IMR-90 (cell line): ENCODE measurements at regions not wholly inside any gene's neighbourhood (a gene's known extent, or its start where the extent isn't known, plus 50 kb on each side); places are given as distances from the start of the nearest gene placed in this dataset.

Source experiments
- ATAC-seq: fragments of 200-7000 bp; cut with Tn5 transposase; 2 replicates; pipeline ENCODE4 v1.9.1; 2020; ENCODE audit warnings: low read depth, mild to moderate bottlenecking, moderate library complexity
- BruUV-seq: library from RNA; stranded (reverse); fragments of 400-500 nt; replicated peaks from 2 replicates; lab custom pipeline; 2021; lab: Mats Ljungman, UMichigan
- CTCF ChIA-PET: fragments of 300-600 bp; formaldehyde crosslinking; extraction: SDS; loops from one replicate; lab custom pipeline; 2021; ENCODE audit warnings: antibody characterized with exemption; lab: Yijun Ruan, JAX
- POLR2A ChIA-PET: fragments of 300-600 bp; sonication (Branson Sonifier 250); formaldehyde crosslinking; loops from one replicate; lab custom pipeline; 2022; ENCODE audit warnings: antibody characterized with exemption; ENCODE audit not compliant: unreplicated experiment; lab: Charles Lee
- DNase-seq: peaks from one replicate; pipeline ENCODE4 v3.0.0; 2013
- H2AFZ ChIP-seq: replicated peaks from 2 replicates; pipeline ENCODE3; 2013; ENCODE audit warnings: low read length, mild to moderate bottlenecking; ENCODE audit not compliant: poor library complexity
- H2AK5ac ChIP-seq: 2 replicates; pipeline ENCODE4 v1.6.1; 2013; ENCODE audit warnings: low read depth, low read length, inconsistent platforms
- H2AK9ac ChIP-seq: replicated peaks from 2 replicates; pipeline ENCODE3; 2013; ENCODE audit warnings: mild to moderate bottlenecking, low read depth, low read length, moderate library complexity; ENCODE audit not compliant: poor library complexity
- H2BK120ac ChIP-seq: 2 replicates; pipeline ENCODE4 v1.6.1; 2013; ENCODE audit warnings: low read depth, low read length, inconsistent platforms
- H2BK15ac ChIP-seq: 3 replicates; pipeline ENCODE4 v1.6.1; 2013; ENCODE audit warnings: low read depth, low read length, inconsistent platforms
- H2BK20ac ChIP-seq: 2 replicates; pipeline ENCODE4 v1.6.1; 2013; ENCODE audit warnings: low read depth, mild to moderate bottlenecking, inconsistent platforms, low read length, moderate library complexity
- H2BK5ac ChIP-seq: 2 replicates; pipeline ENCODE4 v1.6.1; 2013; ENCODE audit warnings: mild to moderate bottlenecking, low read depth, low read length, inconsistent platforms; ENCODE audit not compliant: poor library complexity, severe bottlenecking
- H3K14ac ChIP-seq: replicated peaks from 2 replicates; pipeline ENCODE4 v1.6.1; 2013; ENCODE audit warnings: low read depth, low read length, inconsistent platforms
- H3K18ac ChIP-seq: 2 replicates; pipeline ENCODE4 v1.6.1; 2013; ENCODE audit warnings: low read depth, low read length, control low read depth
- H3K23ac ChIP-seq: 2 replicates; pipeline ENCODE4 v1.6.1; 2013; ENCODE audit warnings: low read depth, low read length, inconsistent platforms
- H3K27ac ChIP-seq: 2 replicates; pipeline ENCODE4 v1.5.1; 2013; ENCODE audit warnings: mild to moderate bottlenecking, control low read depth, low read length; ENCODE audit not compliant: insufficient read depth
- H3K27me3 ChIP-seq: 2 replicates; pipeline ENCODE4 v1.6.1; 2013; ENCODE audit warnings: low read length; ENCODE audit not compliant: control insufficient read depth, insufficient read depth
- H3K36me3 ChIP-seq: 2 replicates; pipeline ENCODE4 v1.6.1; 2013; ENCODE audit warnings: low read length, mixed read lengths; ENCODE audit not compliant: control insufficient read depth, insufficient read depth
- H3K4ac ChIP-seq: 2 replicates; pipeline ENCODE4 v1.6.1; 2013; ENCODE audit warnings: low read depth, low read length, inconsistent platforms
- H3K4me1 ChIP-seq: 2 replicates; pipeline ENCODE4 v1.6.1; 2013; ENCODE audit warnings: low read length, mixed read lengths; ENCODE audit not compliant: control insufficient read depth, insufficient read depth
- H3K4me2 ChIP-seq: 2 replicates; pipeline ENCODE4 v1.6.1; 2013; ENCODE audit warnings: low read depth, mild to moderate bottlenecking, control low read depth, low read length, moderate library complexity
- H3K4me3 ChIP-seq: 2 replicates; pipeline ENCODE4 v1.5.1; 2013; ENCODE audit warnings: low read depth, mild to moderate bottlenecking, control low read depth, low read length, moderate library complexity; ENCODE audit not compliant: insufficient read depth
- H3K56ac ChIP-seq: 2 replicates; pipeline ENCODE4 v1.6.1; 2013; ENCODE audit warnings: low read length, inconsistent platforms; ENCODE audit not compliant: insufficient read depth; ENCODE audit errors: extremely low read depth
- H3K79me1 ChIP-seq, 2 experiments: 2 replicates each; pipeline ENCODE4 v1.6.1; 2013; ENCODE audit warnings: low read length in 2 of 2, inconsistent platforms in 1 of 2, low read depth in 1 of 2
- H3K9ac ChIP-seq: 2 replicates; pipeline ENCODE4 v1.6.1; 2013; ENCODE audit warnings: low read depth, low read length, control low read depth
- H3K9me1 ChIP-seq: 2 replicates; pipeline ENCODE4 v1.6.1; 2013; ENCODE audit warnings: low read length, inconsistent platforms; ENCODE audit not compliant: insufficient read depth
- H3K9me3 ChIP-seq: 2 replicates; pipeline ENCODE4 v1.6.1; 2013; ENCODE audit warnings: low read length; ENCODE audit not compliant: control insufficient read depth, insufficient read depth
- H4K20me1 ChIP-seq: 2 replicates; pipeline ENCODE4 v1.6.1; 2013; ENCODE audit warnings: low read length, inconsistent platforms; ENCODE audit not compliant: insufficient read depth
- H4K5ac ChIP-seq: 2 replicates; pipeline ENCODE4 v1.6.1; 2013; ENCODE audit warnings: mild to moderate bottlenecking, low read depth, low read length, control low read depth
- H4K8ac ChIP-seq, 2 experiments: 2 replicates each; pipeline ENCODE4 v1.6.1; 2013; ENCODE audit warnings: low read depth in 2 of 2, low read length in 2 of 2, control low read depth in 1 of 2, inconsistent platforms in 1 of 2
- H4K91ac ChIP-seq: 2 replicates; pipeline ENCODE4 v1.6.1; 2013; ENCODE audit warnings: low read depth, low read length, inconsistent platforms; ENCODE audit not compliant: insufficient read depth
- BHLHE40 ChIP-seq: fragments of 150-350 bp; IDR thresholded peaks from 2 replicates; pipeline ENCODE4 v1.6.1; 2016; ENCODE audit warnings: mild to moderate bottlenecking, low read depth, low read length
- CEBPB ChIP-seq: IDR thresholded peaks from 2 replicates; pipeline ENCODE4 v1.6.1; 2012; ENCODE audit warnings: low read depth, low read length, improper control_type of control experiment
- MAFK ChIP-seq: IDR thresholded peaks from 2 replicates; pipeline ENCODE4 v1.6.1; 2012; ENCODE audit warnings: low read depth, low read length, improper control_type of control experiment
- MAZ ChIP-seq: IDR thresholded peaks from 2 replicates; pipeline ENCODE4 v1.6.1; 2012; ENCODE audit warnings: low read depth, mild to moderate bottlenecking, low read length, improper control_type of control experiment, moderate library complexity, borderline replicate concordance
- MXI1 ChIP-seq: IDR thresholded peaks from 2 replicates; pipeline ENCODE4 v1.6.1; 2012; ENCODE audit warnings: low read depth, mild to moderate bottlenecking, low read length, moderate library complexity, borderline replicate concordance
- NFE2L2 ChIP-seq: fragments of 150-350 bp; IDR thresholded peaks from 2 replicates; pipeline ENCODE4 v1.6.1; 2016; ENCODE audit warnings: low read depth, mild to moderate bottlenecking, low read length
- POLR2A ChIP-seq: IDR thresholded peaks from 2 replicates; pipeline ENCODE4 v1.6.1; 2012; ENCODE audit warnings: mild to moderate bottlenecking, low read depth, low read length
- RAD21 ChIP-seq: IDR thresholded peaks from 2 replicates; pipeline ENCODE4 v1.6.1; 2012; ENCODE audit warnings: low read length, improper control_type of control experiment
- RCOR1 ChIP-seq: IDR thresholded peaks from 2 replicates; pipeline ENCODE4 v1.6.1; 2012; ENCODE audit warnings: mild to moderate bottlenecking, low read length, improper control_type of control experiment; ENCODE audit not compliant: insufficient replicate concordance
- RFX5 ChIP-seq: IDR thresholded peaks from 2 replicates; pipeline ENCODE4 v1.8.0; 2012; ENCODE audit warnings: low read depth, mild to moderate bottlenecking, low read length, moderate library complexity
- WGBS, 2 experiments: methylation state at CpG; one replicate each; pipeline versions ENCODE4 v1.1.5 to v1.1.7; 2013; ENCODE audit warnings: missing lambda C conversion rate in 2 of 2; ENCODE audit not compliant: insufficient read length in 1 of 2; ENCODE audit errors: extremely low coverage in 2 of 2; 5-methylcytosine and 5-hydroxymethylcytosine counted together
- dilution Hi-C: fragments of 300-500 bp; cut with HindIII; formaldehyde crosslinking; loops from one replicate; pipeline ENCODE4 v1.14.3; 2018; ENCODE audit warnings: low sequenced_read_pairs; ENCODE audit not compliant: unreplicated experiment
- in situ Hi-C: fragments of 300-500 bp; cut with MboI; formaldehyde crosslinking; loops from 3 replicates; pipeline ENCODE4 v1.14.3; 2019; ENCODE audit warnings: low sequenced_read_pairs, inconsistent platforms, mixed read lengths
- intact Hi-C: fragments of 100-400 bp; cut with micrococcal nuclease; formaldehyde crosslinking; loops from 2 replicates; pipeline ENCODE4 v1.10.0; 2022
- TF ChIP-seq, protein P1 (sequence below): fragments of 150-350 bp; IDR thresholded peaks from 2 replicates; pipeline ENCODE4 v1.6.1; 2016; ENCODE audit warnings: low read depth, mild to moderate bottlenecking, low read length, moderate library complexity, borderline replicate concordance
- TF ChIP-seq, protein P2 (sequence below): fragments of 150-350 bp; IDR thresholded peaks from 2 replicates; pipeline ENCODE4 v1.6.1; 2017; ENCODE audit warnings: mild to moderate bottlenecking, antibody characterized with exemption, low read length, low read depth

GRCh38 chr5:5077236-5077635 is 62.9 kb upstream of the ADAMTS16 start:
- dilution Hi-C loops = no loop called here
- in situ Hi-C loops = no loop called here
- ChIA-PET POLR2A (no interaction called here), CTCF (no interaction called here)
- H3K9me3 ChIP-seq = peaks cover 10% of the 10 kb centered on the region; the same call in 1 of the 2 replicates
- H3K4me2 ChIP-seq = no peak overlapping the region
- no TSS peak for BruUV-seq
- no peak for DNase-seq
- H3K36me3 ChIP-seq = no peaks in the 10 kb centered on the region
- H3K9ac ChIP-seq = no peak overlapping the region
- TF ChIP-seq, protein P1, sequence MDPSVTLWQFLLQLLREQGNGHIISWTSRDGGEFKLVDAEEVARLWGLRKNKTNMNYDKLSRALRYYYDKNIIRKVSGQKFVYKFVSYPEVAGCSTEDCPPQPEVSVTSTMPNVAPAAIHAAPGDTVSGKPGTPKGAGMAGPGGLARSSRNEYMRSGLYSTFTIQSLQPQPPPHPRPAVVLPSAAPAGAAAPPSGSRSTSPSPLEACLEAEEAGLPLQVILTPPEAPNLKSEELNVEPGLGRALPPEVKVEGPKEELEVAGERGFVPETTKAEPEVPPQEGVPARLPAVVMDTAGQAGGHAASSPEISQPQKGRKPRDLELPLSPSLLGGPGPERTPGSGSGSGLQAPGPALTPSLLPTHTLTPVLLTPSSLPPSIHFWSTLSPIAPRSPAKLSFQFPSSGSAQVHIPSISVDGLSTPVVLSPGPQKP = no peak
- no peak for TF ChIP-seq BHLHE40
- TF ChIP-seq RFX5 = no peak
- TF ChIP-seq POLR2A = no peak
- TF ChIP-seq CEBPB = no peak
- TF ChIP-seq, protein P2, sequence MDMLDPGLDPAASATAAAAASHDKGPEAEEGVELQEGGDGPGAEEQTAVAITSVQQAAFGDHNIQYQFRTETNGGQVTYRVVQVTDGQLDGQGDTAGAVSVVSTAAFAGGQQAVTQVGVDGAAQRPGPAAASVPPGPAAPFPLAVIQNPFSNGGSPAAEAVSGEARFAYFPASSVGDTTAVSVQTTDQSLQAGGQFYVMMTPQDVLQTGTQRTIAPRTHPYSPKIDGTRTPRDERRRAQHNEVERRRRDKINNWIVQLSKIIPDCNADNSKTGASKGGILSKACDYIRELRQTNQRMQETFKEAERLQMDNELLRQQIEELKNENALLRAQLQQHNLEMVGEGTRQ = no peak
- no peak for TF ChIP-seq NFE2L2
- TF ChIP-seq MXI1 = no peak
- no peak for TF ChIP-seq RAD21
- TF ChIP-seq MAZ = no peak
- TF ChIP-seq MAFK = no peak
- TF ChIP-seq RCOR1 = no peak
- no peak overlapping the region for H2BK15ac ChIP-seq
- no peaks in the 10 kb centered on the region for H3K79me1 ChIP-seq
- H3K18ac ChIP-seq = no peak overlapping the region
- no peak overlapping the region for H3K23ac ChIP-seq
- H3K4ac ChIP-seq = no peak overlapping the region
- no peak overlapping the region for H3K56ac ChIP-seq
- H4K5ac ChIP-seq = no peak overlapping the region
- WGBS, 2 experiments = no CpG with 5 or more reads among the region's 1 CpG
- no peak overlapping the region for H4K91ac ChIP-seq
- intact Hi-C loops = no loop called here
- H2BK20ac ChIP-seq = no peak overlapping the region
- no peak overlapping the region for H2AK5ac ChIP-seq
- no peaks in the 10 kb centered on the region for H3K9me1 ChIP-seq
- no peaks in the 10 kb centered on the region for H4K20me1 ChIP-seq
- H3K27me3 ChIP-seq = no peaks in the 10 kb centered on the region
- H3K4me1 ChIP-seq = no peaks in the 10 kb centered on the region
- H3K14ac ChIP-seq = no peak overlapping the region
- H4K8ac ChIP-seq = no peak overlapping the region
- H3K4me3 ChIP-seq = no peak overlapping the region
- H2AFZ ChIP-seq = no peak overlapping the region
- H3K27ac ChIP-seq = no peak overlapping the region
- no peak for ATAC-seq
- no peak overlapping the region for H2BK120ac ChIP-seq
- H2BK5ac ChIP-seq = no peak overlapping the region
- no peak overlapping the region for H2AK9ac ChIP-seq
